ENCODE measurements at regions not wholly inside any gene's neighbourhood (a gene's known extent, or its start where the extent isn't known, plus 50 kb on each side); places are given as distances from the start of the nearest gene placed in this dataset.

GRCh38 chr1:83691953-83692500 lies 306.9 kb downstream of the TTLL7 start:
- Mint-ChIP-seq H3K9me3 (peaks cover 4% of the 10 kb centered on the region), H3K4me1 (ENCODE audit: low read depth) (peaks cover 20% of the 10 kb centered on the region), H3K4me3 (peak overlapping the region; percentile 93), H3K27ac (no peak overlapping the region), H3K27me3 (no peaks in the 10 kb centered on the region), H3K36me3 (ENCODE audit: low read depth) (no peaks in the 10 kb centered on the region)
- POLR2A ChIA-PET = no interaction called here
- no peak for DNase-seq
- H3K36me3 ChIP-seq (ENCODE audit: insufficient read depth, low read length) = no peaks in the 10 kb centered on the region
- CTCF ChIA-PET = no interaction called here
- H3K27ac ChIP-seq (ENCODE audit: low read depth in 1 of 2, low read length in 2 of 2) = no peak overlapping the region
- no peak for TF ChIP-seq CTCF (IDR thresholded peaks at IDR 0.05)
- peaks cover 8% of the 10 kb centered on the region for H3K4me1 ChIP-seq (ENCODE audit: insufficient read depth, low read length)
- no peak overlapping the region for H3K4me3 ChIP-seq (ENCODE audit: low read length)
- intact Hi-C loops (cut with DNase I, micrococcal nuclease) = no loop called here
- no peaks in the 10 kb centered on the region for H3K27me3 ChIP-seq (ENCODE audit: control insufficient read depth in 1 of 2, insufficient read depth in 2 of 2, low read length in 2 of 2)
- ATAC-seq (ENCODE audit: poor library complexity) = no peak
- H3K9me3 ChIP-seq (ENCODE audit: control insufficient read depth in 1 of 2, insufficient read depth in 1 of 2, low read length in 2 of 2) = peaks cover 0 to 5% of the 10 kb centered on the region in 2 experiments

GRCh38 chr1:83689921-83690868 lies 308.7 kb downstream of the TTLL7 start:
- ATAC-seq (ENCODE audit: poor library complexity) (no peak), DNase-seq (no peak)
- intact Hi-C loops (cut with DNase I, micrococcal nuclease) = no loop called here
- peaks cover 8% of the 10 kb centered on the region for H3K4me1 ChIP-seq (ENCODE audit: insufficient read depth, low read length)
- no peaks in the 10 kb centered on the region for H3K36me3 ChIP-seq (ENCODE audit: insufficient read depth, low read length)
- H3K4me3 ChIP-seq (ENCODE audit: low read length) = no peak overlapping the region
- H3K36me3 Mint-ChIP-seq (ENCODE audit: low read depth) = no peaks in the 10 kb centered on the region
- ChIA-PET POLR2A (no interaction called here), CTCF (no interaction called here)
- H3K27ac Mint-ChIP-seq = no peak overlapping the region
- no peaks in the 10 kb centered on the region for H3K27me3 Mint-ChIP-seq
- no peak overlapping the region for H3K4me3 Mint-ChIP-seq
- peaks cover 0 to 5% of the 10 kb centered on the region in 2 experiments for H3K9me3 ChIP-seq (ENCODE audit: control insufficient read depth in 1 of 2, insufficient read depth in 1 of 2, low read length in 2 of 2)
- TF ChIP-seq CTCF (IDR thresholded peaks at IDR 0.05) = no peak
- peaks cover 6% of the 10 kb centered on the region for H3K9me3 Mint-ChIP-seq
- peaks cover 20% of the 10 kb centered on the region for H3K4me1 Mint-ChIP-seq (ENCODE audit: low read depth)
- no peaks in the 10 kb centered on the region for H3K27me3 ChIP-seq (ENCODE audit: control insufficient read depth in 1 of 2, insufficient read depth in 2 of 2, low read length in 2 of 2)
- no peak overlapping the region for H3K27ac ChIP-seq (ENCODE audit: low read depth in 1 of 2, low read length in 2 of 2)

- Mint-ChIP-seq H3K27ac (no peak overlapping the region), H3K4me1 (ENCODE audit: low read depth) (no peaks in the 10 kb centered on the region), H3K9me3 (peaks cover 4% of the 10 kb centered on the region), H3K36me3 (ENCODE audit: low read depth) (no peaks in the 10 kb centered on the region), H3K27me3 (no peaks in the 10 kb centered on the region), H3K4me3 (no peak overlapping the region)
- DNase-seq = no peak
- ChIA-PET CTCF (no interaction called here), POLR2A (no interaction called here)
- no peaks in the 10 kb centered on the region for H3K36me3 ChIP-seq (ENCODE audit: insufficient read depth, low read length)
- H3K9me3 ChIP-seq (ENCODE audit: control insufficient read depth in 1 of 2, insufficient read depth in 1 of 2, low read length in 2 of 2) = no peaks in the 10 kb centered on the region
- no peak for TF ChIP-seq CTCF (IDR thresholded peaks at IDR 0.05)
- no peak for ATAC-seq (ENCODE audit: poor library complexity)
- no peak overlapping the region for H3K4me3 ChIP-seq (ENCODE audit: low read length)
- H3K27ac ChIP-seq (ENCODE audit: low read depth in 1 of 2, low read length in 2 of 2) = no peak overlapping the region
- intact Hi-C loops (cut with DNase I, micrococcal nuclease) = no loop called here
- no peaks in the 10 kb centered on the region for H3K4me1 ChIP-seq (ENCODE audit: insufficient read depth, low read length)
- no peaks in the 10 kb centered on the region for H3K27me3 ChIP-seq (ENCODE audit: control insufficient read depth in 1 of 2, insufficient read depth in 2 of 2, low read length in 2 of 2)
Measured at GRCh38 chr1:83682132-83682531, 316.8 kb downstream of the TTLL7 start.
